ENCODE measurements at regions not wholly inside any gene's neighbourhood (a gene's known extent, or its start where the extent isn't known, plus 50 kb on each side); places are given as distances from the start of the nearest gene placed in this dataset.

- Mint-ChIP-seq H3K4me1 (ENCODE audit: low read depth, unreplicated experiment) (no peaks in the 10 kb centered on the region), H3K9me3 (ENCODE audit: unreplicated experiment) (peaks cover 6% of the 10 kb centered on the region), H3K36me3 (ENCODE audit: unreplicated experiment) (peaks cover 4% of the 10 kb centered on the region), H3K4me3 (ENCODE audit: unreplicated experiment) (no peak overlapping the region), H3K27me3 (ENCODE audit: unreplicated experiment) (peaks cover 18% of the 10 kb centered on the region), H3K27ac (ENCODE audit: unreplicated experiment) (no peak overlapping the region)
- no peak for DNase-seq
- no peak for TF ChIP-seq CTCF (IDR thresholded peaks at IDR 0.05; ENCODE audit: partially characterized antibody, unreplicated experiment)
Measured at GRCh38 chr2:8620611-8621382, 61.1 kb upstream of the ID2 start.

- Mint-ChIP-seq H3K4me1 (ENCODE audit: low read depth, unreplicated experiment) (no peaks in the 10 kb centered on the region), H3K27ac (ENCODE audit: unreplicated experiment) (no peak overlapping the region)
- TF ChIP-seq CTCF (IDR thresholded peaks at IDR 0.05; ENCODE audit: partially characterized antibody, unreplicated experiment), result no peak
Measured at GRCh38 chr2:8622199-8622911, 59.5 kb upstream of the ID2 start.

GRCh38 chr2:8622924-8623465 is 58.9 kb upstream of the ID2 start:
- no peak overlapping the region for H3K4me3 Mint-ChIP-seq (ENCODE audit: unreplicated experiment)
- H3K27ac Mint-ChIP-seq (ENCODE audit: unreplicated experiment), result no peak overlapping the region
- no peak for TF ChIP-seq CTCF (IDR thresholded peaks at IDR 0.05; ENCODE audit: partially characterized antibody, unreplicated experiment)
- no peaks in the 10 kb centered on the region for H3K4me1 Mint-ChIP-seq (ENCODE audit: low read depth, unreplicated experiment)
- no peak for DNase-seq
- peaks cover 4% of the 10 kb centered on the region for H3K36me3 Mint-ChIP-seq (ENCODE audit: unreplicated experiment)
- peaks cover 16% of the 10 kb centered on the region for H3K27me3 Mint-ChIP-seq (ENCODE audit: unreplicated experiment)
- H3K9me3 Mint-ChIP-seq (ENCODE audit: unreplicated experiment), result peaks cover 6% of the 10 kb centered on the region

More at GRCh38 chr2:8622199-8622911, 59.5 kb upstream of the ID2 start:
- DNase-seq, result no peak
- no peak overlapping the region for H3K4me3 Mint-ChIP-seq (ENCODE audit: unreplicated experiment)
- H3K36me3 Mint-ChIP-seq (ENCODE audit: unreplicated experiment), result peaks cover 4% of the 10 kb centered on the region
- peaks cover 6% of the 10 kb centered on the region for H3K9me3 Mint-ChIP-seq (ENCODE audit: unreplicated experiment)
- H3K27me3 Mint-ChIP-seq (ENCODE audit: unreplicated experiment), result peaks cover 16% of the 10 kb centered on the region

GRCh38 chr2:8623576-8623957 is 58.3 kb upstream of the ID2 start:
- TF ChIP-seq CTCF (IDR thresholded peaks at IDR 0.05; ENCODE audit: partially characterized antibody, unreplicated experiment), result no peak
- no peak for DNase-seq
- peaks cover 6% of the 10 kb centered on the region for H3K9me3 Mint-ChIP-seq (ENCODE audit: unreplicated experiment)

More at GRCh38 chr2:8623576-8623957, 58.3 kb upstream of the ID2 start:
- peaks cover 3% of the 10 kb centered on the region for H3K36me3 Mint-ChIP-seq (ENCODE audit: unreplicated experiment)
- H3K27ac Mint-ChIP-seq (ENCODE audit: unreplicated experiment), result no peak overlapping the region
- H3K27me3 Mint-ChIP-seq (ENCODE audit: unreplicated experiment), result peaks cover 16% of the 10 kb centered on the region
- H3K4me3 Mint-ChIP-seq (ENCODE audit: unreplicated experiment), result no peak overlapping the region
- no peaks in the 10 kb centered on the region for H3K4me1 Mint-ChIP-seq (ENCODE audit: low read depth, unreplicated experiment)
